HepG2 (cell line): ENCODE measurements at regions not wholly inside any gene's neighbourhood (a gene's known extent, or its start where the extent isn't known, plus 50 kb on each side); places are given as distances from the start of the nearest gene placed in this dataset.

Experiments
- ATAC-seq: fragments of 200-7000 bp; cut with Tn5 transposase; 3 replicates; pipeline ENCODE4 v1.9.1; 2020; ENCODE audit warnings: mild to moderate bottlenecking, moderate library complexity
- BruUV-seq: library from RNA; stranded (reverse); fragments of 400-500 nt; replicated peaks from 2 replicates; lab custom pipeline; 2021; lab: Mats Ljungman, UMichigan
- CTCF ChIA-PET: fragments of 300-600 bp; formaldehyde crosslinking; extraction: SDS; loops from one replicate; lab custom pipeline; 2021; ENCODE audit warnings: low total read pairs, inconsistent platforms, low intra/inter-chr PET ratio; lab: Yijun Ruan, JAX
- POLR2A ChIA-PET: fragments of 350-600 bp; sonication (Branson Sonifier 250); formaldehyde crosslinking; loops from one replicate; lab custom pipeline; 2020; ENCODE audit warnings: antibody characterized with exemption, inconsistent platforms; lab: Yijun Ruan, JAX
- DNase-seq: peaks from one replicate; pipeline ENCODE4 v3.0.0-alpha.2; 2015; ENCODE audit warnings: low spot score
- FAIRE-seq: peaks from 3 replicates; lab custom pipeline; 2011; peaks lifted over from hg19 to GRCh38; lab: Jason Lieb, UNC
- H2AFZ ChIP-seq: one replicate; pipeline ENCODE4 v1.6.1; 2011; ENCODE audit warnings: low read length, inconsistent platforms
- H3K27ac ChIP-seq: fragments of 300-600 bp; 3 replicates; pipeline ENCODE4 v1.8.0; 2011; ENCODE audit warnings: mixed run types, mild to moderate bottlenecking, mixed read lengths, low read length, inconsistent platforms; ENCODE audit not compliant: insufficient read depth; ENCODE audit errors: extremely low read length
- H3K27me3 ChIP-seq, 2 experiments: fragments of 200-600 bp in 1 of 2; 2 replicates in 1 of 2; 3 replicates in 1 of 2; pipeline versions ENCODE4 v1.6.0 to v1.8.0; 2011; ENCODE audit warnings: low read length in 2 of 2, mild to moderate bottlenecking in 2 of 2, moderate library complexity in 2 of 2, inconsistent platforms in 1 of 2; ENCODE audit not compliant: insufficient read depth in 2 of 2, control insufficient read depth in 1 of 2
- H3K36me3 ChIP-seq, 2 experiments: fragments of 200-600 bp in 1 of 2; replicated peaks in 1 of 2; 2 replicates in 1 of 2; 3 replicates in 1 of 2; pipeline versions ENCODE4 v1.5.1 to v1.8.0; 2011; ENCODE audit warnings: low read length in 2 of 2, inconsistent platforms in 1 of 2; ENCODE audit not compliant: insufficient read depth in 2 of 2, control insufficient read depth in 1 of 2
- H3K4me1 ChIP-seq: 2 replicates; pipeline ENCODE4 v1.5.1; 2012; ENCODE audit warnings: low read length, inconsistent platforms; ENCODE audit not compliant: insufficient read depth
- H3K4me2 ChIP-seq: 2 replicates; pipeline ENCODE4 v1.6.0; 2011; ENCODE audit warnings: low read depth, low read length, inconsistent platforms
- H3K4me3 ChIP-seq, 3 experiments: fragments of 200-600 bp in 1 of 3; sonication (generic), shearing (Covaris generic) in 1 of 3; replicated peaks in 1 of 3; 2 replicates each; pipeline ENCODE4 v1.5.1; 2011 to 2016; ENCODE audit warnings: low read length in 3 of 3, inconsistent platforms in 2 of 3, low read depth in 2 of 3, mild to moderate bottlenecking in 2 of 3, control low read depth in 1 of 3, mixed read lengths in 1 of 3; ENCODE audit not compliant: insufficient read depth in 1 of 3
- H3K79me2 ChIP-seq: one replicate; pipeline ENCODE4 v1.6.1; 2011; ENCODE audit warnings: low read length, inconsistent platforms; ENCODE audit not compliant: insufficient read depth
- H3K9ac ChIP-seq: 2 replicates; pipeline ENCODE4 v1.6.0; 2011; ENCODE audit warnings: mild to moderate bottlenecking, low read depth, low read length, inconsistent platforms; ENCODE audit not compliant: insufficient read depth
- H3K9me3 ChIP-seq: 2 replicates; pipeline ENCODE4 v1.5.1; 2012; ENCODE audit warnings: mild to moderate bottlenecking, low read length
- H4K20me1 ChIP-seq: 2 replicates; pipeline ENCODE4 v1.6.0; 2011; ENCODE audit warnings: inconsistent platforms, mild to moderate bottlenecking, low read length, moderate library complexity; ENCODE audit not compliant: insufficient read depth
- ATAD3A ChIP-seq: sonication (generic); formaldehyde crosslinking; IDR thresholded peaks from 2 replicates; pipeline ENCODE4 v1.4.0; 2020; ENCODE audit warnings: missing genetic modification reagents
- ATF6 ChIP-seq: sonication (generic); formaldehyde crosslinking; conservative IDR thresholded peaks from 2 replicates; pipeline ENCODE4 v1.4.0; 2020; ENCODE audit warnings: missing genetic modification reagents
- ETV5 ChIP-seq: IDR thresholded peaks from 2 replicates; pipeline ENCODE4 v1.6.1; 2018; ENCODE audit warnings: missing biosample characterization, missing genetic modification reagents, inconsistent platforms, borderline replicate concordance
- NBN ChIP-seq: fragments of 450-650 bp; conservative IDR thresholded peaks from 2 replicates; pipeline ENCODE4 v1.6.1; 2017
- RFX1 ChIP-seq: fragments of 450-650 bp; IDR thresholded peaks from 2 replicates; pipeline ENCODE4 v1.6.1; 2017
- ZFP1 ChIP-seq: IDR thresholded peaks from 2 replicates; pipeline ENCODE4 v1.6.1; 2016
- ZKSCAN1 ChIP-seq: fragments of 150-350 bp; IDR thresholded peaks from 2 replicates; pipeline ENCODE4 v1.6.1; 2014; ENCODE audit warnings: low read length
- ZNF253 ChIP-seq: sonication (generic); formaldehyde crosslinking; IDR thresholded peaks from 2 replicates; pipeline ENCODE4 v1.8.0; 2022; ENCODE audit warnings: mild to moderate bottlenecking, missing genetic modification reagents, borderline replicate concordance
- WGBS: methylation state at CpG from one replicate; pipeline ENCODE4 v1.1.6; 2017; ENCODE audit warnings: low lambda C conversion rate; 5-methylcytosine and 5-hydroxymethylcytosine counted together
- in situ Hi-C: cut with HindIII; loops from 2 replicates; pipeline ENCODE4 v1.10.0; 2017; ENCODE audit warnings: low pct_unique_long_range_greater_than_20kb; ENCODE audit not compliant: extremely low pct_ligation_motif_present
- intact Hi-C: fragments of 100-400 bp; cut with micrococcal nuclease; formaldehyde crosslinking; loops from one replicate; pipeline ENCODE4 v1.10.0; 2022; ENCODE audit not compliant: unreplicated experiment
- TF ChIP-seq, protein P1 (sequence below): sonication (generic); formaldehyde crosslinking; IDR thresholded peaks from one replicate; pipeline ENCODE4 v1.5.1; 2020; ENCODE audit warnings: mild to moderate bottlenecking, missing genetic modification reagents; ENCODE audit errors: not compliant biosample characterization

GRCh38 chr7:120181499-120181898 is 91.5 kb upstream of the KCND2 start:
- Histone ChIP-seq H3K36me3 (no peaks in the 10 kb centered on the region), H3K9me3 (no peaks in the 10 kb centered on the region), H2AFZ (no peak overlapping the region), H3K27me3 (no peaks in the 10 kb centered on the region), H3K27ac (no peak overlapping the region), H3K4me1 (no peaks in the 10 kb centered on the region), H3K4me2 (no peak overlapping the region), H4K20me1 (no peaks in the 10 kb centered on the region), H3K79me2 (no peaks in the 10 kb centered on the region), H3K9ac (no peak overlapping the region), H3K4me3 (no peak overlapping the region)
- intact Hi-C loops (no loop called here), in situ Hi-C loops (no loop called here)
- ChIA-PET POLR2A (no interaction called here), CTCF (no interaction called here)
- FAIRE-seq (no peak), DNase-seq (no peak), ATAC-seq (no peak)
- no peak for TF ChIP-seq ZKSCAN1
- no peak for TF ChIP-seq ZFP1 (CRISPR knock-in tag)
- TF ChIP-seq ATF6 (CRISPR knock-in tag): no peak
- TF ChIP-seq RFX1: no peak
- TF ChIP-seq, all 625 proteins: peak for 0
- BruUV-seq: no TSS peak

DNA sequence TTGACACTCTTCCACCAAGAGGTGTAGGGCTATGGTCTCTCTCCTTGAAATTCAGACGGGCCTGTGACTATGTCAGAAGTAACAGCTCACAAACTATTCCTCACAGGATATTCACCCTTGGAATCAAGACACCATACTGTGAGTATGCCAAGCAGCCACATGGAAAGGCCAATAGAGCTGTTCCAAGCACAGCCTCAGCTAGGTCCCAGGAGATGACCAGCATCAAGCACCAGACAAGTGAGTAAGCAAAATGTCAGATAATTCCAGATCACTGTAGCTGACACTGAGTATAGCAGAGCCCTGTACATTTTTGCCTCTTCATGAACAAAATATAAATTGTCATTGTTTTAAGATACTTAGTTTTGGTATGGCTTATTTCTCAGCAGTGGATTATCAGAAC is 88.1 kb upstream of the KCND2 start:
- Histone ChIP-seq H3K79me2 (no peaks in the 10 kb centered on the region), H3K9ac (no peak overlapping the region), H3K9me3 (no peaks in the 10 kb centered on the region), H3K4me3 (no peak overlapping the region), H4K20me1 (no peaks in the 10 kb centered on the region), H3K4me1 (no peaks in the 10 kb centered on the region), H3K36me3 (no peaks in the 10 kb centered on the region), H3K27ac (no peak overlapping the region), H2AFZ (no peak overlapping the region), H3K4me2 (no peak overlapping the region), H3K27me3 (no peaks in the 10 kb centered on the region)
- in situ Hi-C loops (no loop called here), intact Hi-C loops (no loop called here)
- FAIRE-seq (no peak), DNase-seq (no peak), ATAC-seq (no peak)
- ChIA-PET POLR2A (no interaction called here), CTCF (no interaction called here)
- BruUV-seq: no TSS peak
- 0% methylated on average over 1 of the region's 1 CpG for WGBS
- TF ChIP-seq ATAD3A: no peak
- TF ChIP-seq ETV5: no peak
- TF ChIP-seq, protein P1, sequence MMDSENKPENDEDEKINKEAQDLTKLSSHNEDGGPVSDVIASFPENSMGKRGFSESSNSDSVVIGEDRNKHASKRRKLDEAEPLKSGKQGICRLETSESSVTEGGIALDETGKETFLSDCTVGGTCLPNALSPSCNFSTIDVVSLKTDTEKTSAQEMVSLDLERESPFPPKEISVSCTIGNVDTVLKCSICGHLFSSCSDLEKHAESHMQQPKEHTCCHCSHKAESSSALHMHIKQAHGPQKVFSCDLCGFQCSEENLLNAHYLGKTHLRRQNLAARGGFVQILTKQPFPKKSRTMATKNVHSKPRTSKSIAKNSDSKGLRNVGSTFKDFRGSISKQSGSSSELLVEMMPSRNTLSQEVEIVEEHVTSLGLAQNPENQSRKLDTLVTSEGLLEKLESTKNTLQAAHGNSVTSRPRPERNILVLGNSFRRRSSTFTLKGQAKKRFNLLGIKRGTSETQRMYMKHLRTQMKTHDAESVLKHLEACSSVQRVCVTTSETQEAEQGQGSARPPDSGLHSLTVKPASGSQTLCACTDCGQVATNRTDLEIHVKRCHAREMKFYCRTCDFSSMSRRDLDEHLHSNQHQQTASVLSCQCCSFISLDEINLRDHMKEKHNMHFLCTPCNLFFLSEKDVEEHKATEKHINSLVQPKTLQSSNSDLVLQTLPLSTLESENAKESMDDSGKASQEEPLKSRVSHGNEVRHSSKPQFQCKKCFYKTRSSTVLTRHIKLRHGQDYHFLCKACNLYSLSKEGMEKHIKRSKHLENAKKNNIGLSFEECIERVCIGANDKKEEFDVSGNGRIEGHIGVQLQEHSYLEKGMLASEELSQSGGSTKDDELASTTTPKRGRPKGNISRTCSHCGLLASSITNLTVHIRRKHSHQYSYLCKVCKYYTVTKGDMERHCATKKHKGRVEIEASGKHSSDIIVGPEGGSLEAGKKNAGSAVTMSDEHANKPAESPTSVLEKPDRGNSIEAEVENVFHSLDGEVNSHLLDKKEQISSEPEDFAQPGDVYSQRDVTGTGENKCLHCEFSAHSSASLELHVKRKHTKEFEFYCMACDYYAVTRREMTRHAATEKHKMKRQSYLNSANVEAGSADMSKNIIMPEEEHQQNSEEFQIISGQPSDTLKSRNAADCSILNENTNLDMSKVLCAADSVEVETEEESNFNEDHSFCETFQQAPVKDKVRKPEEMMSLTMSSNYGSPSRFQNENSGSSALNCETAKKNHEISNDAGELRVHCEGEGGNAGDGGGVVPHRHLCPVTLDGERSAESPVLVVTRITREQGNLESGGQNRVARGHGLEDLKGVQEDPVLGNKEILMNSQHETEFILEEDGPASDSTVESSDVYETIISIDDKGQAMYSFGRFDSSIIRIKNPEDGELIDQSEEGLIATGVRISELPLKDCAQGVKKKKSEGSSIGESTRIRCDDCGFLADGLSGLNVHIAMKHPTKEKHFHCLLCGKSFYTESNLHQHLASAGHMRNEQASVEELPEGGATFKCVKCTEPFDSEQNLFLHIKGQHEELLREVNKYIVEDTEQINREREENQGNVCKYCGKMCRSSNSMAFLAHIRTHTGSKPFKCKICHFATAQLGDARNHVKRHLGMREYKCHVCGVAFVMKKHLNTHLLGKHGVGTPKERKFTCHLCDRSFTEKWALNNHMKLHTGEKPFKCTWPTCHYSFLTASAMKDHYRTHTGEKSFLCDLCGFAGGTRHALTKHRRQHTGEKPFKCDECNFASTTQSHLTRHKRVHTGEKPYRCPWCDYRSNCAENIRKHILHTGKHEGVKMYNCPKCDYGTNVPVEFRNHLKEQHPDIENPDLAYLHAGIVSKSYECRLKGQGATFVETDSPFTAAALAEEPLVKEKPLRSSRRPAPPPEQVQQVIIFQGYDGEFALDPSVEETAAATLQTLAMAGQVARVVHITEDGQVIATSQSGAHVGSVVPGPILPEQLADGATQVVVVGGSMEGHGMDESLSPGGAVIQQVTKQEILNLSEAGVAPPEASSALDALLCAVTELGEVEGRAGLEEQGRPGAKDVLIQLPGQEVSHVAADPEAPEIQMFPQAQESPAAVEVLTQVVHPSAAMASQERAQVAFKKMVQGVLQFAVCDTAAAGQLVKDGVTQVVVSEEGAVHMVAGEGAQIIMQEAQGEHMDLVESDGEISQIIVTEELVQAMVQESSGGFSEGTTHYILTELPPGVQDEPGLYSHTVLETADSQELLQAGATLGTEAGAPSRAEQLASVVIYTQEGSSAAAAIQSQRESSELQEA (CRISPR knock-in tag): no peak
- TF ChIP-seq ZNF253 (CRISPR knock-in tag): no peak
- TF ChIP-seq NBN: no peak
